GM12892 (cell line): ENCODE measurements at regions not wholly inside any gene's neighbourhood (a gene's known extent, or its start where the extent isn't known, plus 50 kb on each side); places are given as distances from the start of the nearest gene placed in this dataset.

Experiments used
- POLR2A ChIP-seq: IDR thresholded peaks from 2 replicates; pipeline ENCODE4 v1.6.1; 2011; ENCODE audit warnings: low read depth, low read length, control low read depth
- TAF1 ChIP-seq: IDR thresholded peaks from 2 replicates; pipeline ENCODE4 v1.6.1; 2011; ENCODE audit warnings: low read depth, mild to moderate bottlenecking, control low read depth, low read length, borderline replicate concordance

- TF ChIP-seq TAF1 (no peak), POLR2A (no peak)
Measured at GRCh38 chr4:164412246-164412645, 341.7 kb upstream of the SMIM31 start.
